GM12878 (cell line): ENCODE measurements at regions not wholly inside any gene's neighbourhood (a gene's known extent, or its start where the extent isn't known, plus 50 kb on each side); places are given as distances from the start of the nearest gene placed in this dataset.

Source experiments
- ATAC-seq: fragments of 200-7000 bp; cut with Tn5 transposase; 3 replicates; pipeline ENCODE4 v1.9.1; 2020; ENCODE audit warnings: mild to moderate bottlenecking, moderate library complexity
- BruUV-seq: library from RNA; stranded (reverse); fragments of 400-500 nt; replicated peaks from 2 replicates; lab custom pipeline; 2021; lab: Mats Ljungman, UMichigan
- CTCF ChIA-PET: fragments of 300-600 bp; sonication (Branson Sonifier 250); formaldehyde crosslinking; extraction: SDS; loops from one replicate; lab custom pipeline; 2021; ENCODE audit warnings: inconsistent platforms; lab: Yijun Ruan, JAX
- POLR2A ChIA-PET: fragments of 350-600 bp; formaldehyde crosslinking; extraction: SDS; loops from one replicate; lab custom pipeline; 2021; ENCODE audit warnings: inconsistent platforms; lab: Charles Lee
- RAD21 ChIA-PET: fragments of 300-600 bp; sonication (Branson Sonifier 250); formaldehyde crosslinking; loops from one replicate; lab custom pipeline; 2023; ENCODE audit warnings: antibody characterized with exemption; ENCODE audit not compliant: unreplicated experiment; lab: Charles Lee
- SMC1A ChIA-PET: fragments of 300-600 bp; sonication (Branson Sonifier 250); formaldehyde crosslinking; loops from one replicate; lab custom pipeline; 2023; ENCODE audit not compliant: unreplicated experiment, uncharacterized antibody; lab: Charles Lee
- DNase-seq: peaks from one replicate; pipeline ENCODE4 v3.0.0-alpha.2; 2011; ENCODE audit warnings: low read depth, low spot score
- FAIRE-seq: peaks from 3 replicates; lab custom pipeline; 2011; peaks lifted over from hg19 to GRCh38; lab: Jason Lieb, UNC
- H2AFZ ChIP-seq: 2 replicates; pipeline ENCODE4 v1.6.0; 2011; ENCODE audit warnings: low read depth, low read length, control low read depth; ENCODE audit not compliant: control insufficient read depth
- H3K27ac ChIP-seq: 2 replicates; pipeline ENCODE4 v1.5.1; 2011; ENCODE audit warnings: control low read depth; ENCODE audit not compliant: control insufficient read depth, insufficient read depth
- H3K27me3 ChIP-seq, 2 experiments: replicated peaks in 1 of 2; 2 replicates each; pipeline versions ENCODE4 v1.6.0 to v1.6.1; 2011; ENCODE audit warnings: low read length in 1 of 2; ENCODE audit not compliant: control insufficient read depth in 2 of 2, insufficient read depth in 2 of 2
- H3K36me3 ChIP-seq, 2 experiments: 2 replicates each; pipeline ENCODE4 v1.5.1; 2011; ENCODE audit warnings: low read length in 1 of 2; ENCODE audit not compliant: control insufficient read depth in 2 of 2, insufficient read depth in 2 of 2
- H3K4me1 ChIP-seq: 2 replicates; pipeline ENCODE4 v1.6.1; 2011; ENCODE audit warnings: mild to moderate bottlenecking, low read length, moderate library complexity, mixed read lengths; ENCODE audit not compliant: control insufficient read depth, insufficient read depth
- H3K4me2 ChIP-seq: 2 replicates; pipeline ENCODE4 v1.6.0; 2011; ENCODE audit warnings: control low read depth; ENCODE audit not compliant: control insufficient read depth, insufficient read depth
- H3K4me3 ChIP-seq: fragments of 200-600 bp; sonication (generic); 2 replicates; pipeline ENCODE4 v1.5.1; 2016
- H3K79me2 ChIP-seq: 2 replicates; pipeline ENCODE4 v1.6.0; 2011; ENCODE audit warnings: low read length; ENCODE audit not compliant: control insufficient read depth, insufficient read depth
- H3K9ac ChIP-seq: 2 replicates; pipeline ENCODE4 v1.8.0; 2011; ENCODE audit warnings: low read length, control low read depth, mixed read lengths; ENCODE audit not compliant: control insufficient read depth, insufficient read depth
- H3K9me3 ChIP-seq: replicated peaks from 3 replicates; pipeline ENCODE4 v1.5.1; 2011; ENCODE audit warnings: mild to moderate bottlenecking, low read length; ENCODE audit not compliant: control insufficient read depth, insufficient read depth
- H4K20me1 ChIP-seq: 2 replicates; pipeline ENCODE4 v1.6.0; 2011; ENCODE audit not compliant: control insufficient read depth, insufficient read depth
- CEBPZ ChIP-seq: fragments of 150-350 bp; IDR thresholded peaks from 2 replicates; pipeline ENCODE4 v1.6.1; 2016; ENCODE audit warnings: low read depth, low read length
- KDM1A ChIP-seq: fragments of 200-600 bp; sonication (generic); IDR thresholded peaks from 2 replicates; pipeline ENCODE4 v1.6.1; 2016; ENCODE audit warnings: borderline replicate concordance
- MYB ChIP-seq: fragments of 150-350 bp; IDR thresholded peaks from 2 replicates; pipeline ENCODE4 v1.6.1; 2014; ENCODE audit warnings: mild to moderate bottlenecking, low read depth, low read length, borderline replicate concordance
- PRDM15 ChIP-seq: fragments of 450-650 bp; formaldehyde crosslinking; IDR thresholded peaks from 2 replicates; pipeline ENCODE4 v1.4.0; 2020; ENCODE audit warnings: mild to moderate bottlenecking, moderate library complexity
- RBBP5 ChIP-seq: fragments of 200-600 bp; sonication (generic); conservative IDR thresholded peaks from 2 replicates; pipeline ENCODE4 v1.6.1; 2016
- RCOR1 ChIP-seq: conservative IDR thresholded peaks from 2 replicates; pipeline ENCODE4 v1.6.1; 2012; ENCODE audit warnings: low read depth, low read length, improper control_type of control experiment
- YY1 ChIP-seq: IDR thresholded peaks from 2 replicates; pipeline ENCODE4 v1.6.1; 2011; ENCODE audit warnings: low read depth, mild to moderate bottlenecking, low read length
- ZZZ3 ChIP-seq: IDR thresholded peaks from 2 replicates; pipeline ENCODE4 v1.6.1; 2011; ENCODE audit warnings: low read depth; ENCODE audit not compliant: control insufficient read depth, insufficient read length
- WGBS: methylation state at CpG from one replicate; pipeline ENCODE4 v1.1.6; 2016; ENCODE audit warnings: low lambda C conversion rate; ENCODE audit not compliant: insufficient replicate concordance, insufficient coverage; ENCODE audit errors: missing lambda C conversion rate; 5-methylcytosine and 5-hydroxymethylcytosine counted together
- in situ Hi-C: fragments of 300-500 bp; cut with MboI; formaldehyde crosslinking; loops from 9 replicates; pipeline ENCODE4 v1.14.3; 2018; ENCODE audit warnings: mixed read lengths
- intact Hi-C: fragments of 100-400 bp; cut with micrococcal nuclease; formaldehyde crosslinking; loops from one replicate; pipeline ENCODE4 v1.14.2; 2022; ENCODE audit not compliant: unreplicated experiment

GRCh38 chr11:32023370-32024305 lies 67.2 kb upstream of the RCN1 start:
- CTCF ChIA-PET, result interaction anchor here (0.8 to 1.4 kb wide), 2 partner anchors 17 to 138 kb away, joined by 3 read pairs; no protein-coding TSS in a partner anchor
- ATAC-seq, result no peak
- RAD21 ChIA-PET, result no interaction called here
- no peak for TF ChIP-seq RBBP5
- TF ChIP-seq ZZZ3, result no peak
- no peak for TF ChIP-seq CEBPZ
- TF ChIP-seq RCOR1, result no peak
- TF ChIP-seq YY1, result no peak
- TF ChIP-seq MYB, result no peak
- TF ChIP-seq PRDM15 (CRISPR knock-in tag), result no peak
- TF ChIP-seq KDM1A, result no peak
- TF ChIP-seq, all 136 proteins: peak for 0
- no peaks in the 10 kb centered on the region for H4K20me1 ChIP-seq
- H3K9me3 ChIP-seq, result no peaks in the 10 kb centered on the region
- H3K4me2 ChIP-seq, result no peak overlapping the region
- BruUV-seq, result no TSS peak
- H3K4me3 ChIP-seq, result no peak overlapping the region
- no peak for FAIRE-seq
- H3K4me1 ChIP-seq, result no peaks in the 10 kb centered on the region; the same call in 1 of the 2 replicates
- no peak overlapping the region for H3K9ac ChIP-seq
- no peaks in the 10 kb centered on the region for H3K79me2 ChIP-seq
- ChIA-PET POLR2A (no interaction called here), SMC1A (interaction anchor here (0.8 to 1.2 kb wide), 3 partner anchors 17 to 117 kb away, joined by 3 read pairs; no protein-coding TSS in a partner anchor)
- no peak for DNase-seq
- H2AFZ ChIP-seq, result no peak overlapping the region
- no peak overlapping the region for H3K27ac ChIP-seq
- H3K27me3 ChIP-seq, result no peaks in the 10 kb centered on the region
- H3K36me3 ChIP-seq, result no peaks in the 10 kb centered on the region
- in situ Hi-C loops (no loop called here), intact Hi-C loops (no loop called here)
- 27% methylated on average over 11 of the region's 11 CpGs for WGBS
